ENCODE measurements at regions not wholly inside any gene's neighbourhood (a gene's known extent, or its start where the extent isn't known, plus 50 kb on each side); places are given as distances from the start of the nearest gene placed in this dataset.
"Not testable (repeated sequence)": the region's sequence is repeated elsewhere in the genome, so short reads cannot be mapped to it uniquely, and the experiment has no call there.

DNA sequence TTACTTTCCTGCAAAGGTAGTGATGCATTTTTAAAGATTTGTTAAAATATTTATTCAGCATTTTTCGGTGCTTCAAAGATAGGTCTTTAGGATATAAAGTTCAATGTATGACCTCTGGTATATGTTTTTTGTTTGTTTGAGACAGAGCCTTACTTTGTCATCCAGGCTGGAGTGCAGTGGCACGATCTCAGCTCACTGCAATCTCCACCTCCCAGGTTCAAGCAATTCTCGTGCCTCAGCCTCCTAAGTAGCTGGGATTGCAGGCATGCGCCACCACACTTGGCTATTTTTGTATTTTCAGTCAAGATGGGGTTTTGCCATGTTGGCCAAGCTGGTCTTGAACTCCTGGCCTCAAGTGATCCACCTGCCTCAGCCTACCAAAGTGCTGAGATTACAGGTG, 131.9 kb upstream of the ADGRF1 start:
- not testable (repeated sequence) for TF ChIP-seq POLR2AphosphoS5 (IDR thresholded peaks at IDR 0.05; ENCODE audit: borderline replicate concordance, low read depth, low read length); EZH2 (IDR thresholded peaks at IDR 0.05); FOXP2 (optimal IDR thresholded peaks at IDR 0.05; ENCODE audit: control extremely low read depth, extremely low read length, insufficient read depth)

Measured in SK-N-MC (cell line).